ENCODE measurements at regions not wholly inside any gene's neighbourhood (a gene's known extent, or its start where the extent isn't known, plus 50 kb on each side); places are given as distances from the start of the nearest gene placed in this dataset.
A peak's percentile ranks its signal among the peaks of the same experiment; 100 is the strongest.

DNA sequence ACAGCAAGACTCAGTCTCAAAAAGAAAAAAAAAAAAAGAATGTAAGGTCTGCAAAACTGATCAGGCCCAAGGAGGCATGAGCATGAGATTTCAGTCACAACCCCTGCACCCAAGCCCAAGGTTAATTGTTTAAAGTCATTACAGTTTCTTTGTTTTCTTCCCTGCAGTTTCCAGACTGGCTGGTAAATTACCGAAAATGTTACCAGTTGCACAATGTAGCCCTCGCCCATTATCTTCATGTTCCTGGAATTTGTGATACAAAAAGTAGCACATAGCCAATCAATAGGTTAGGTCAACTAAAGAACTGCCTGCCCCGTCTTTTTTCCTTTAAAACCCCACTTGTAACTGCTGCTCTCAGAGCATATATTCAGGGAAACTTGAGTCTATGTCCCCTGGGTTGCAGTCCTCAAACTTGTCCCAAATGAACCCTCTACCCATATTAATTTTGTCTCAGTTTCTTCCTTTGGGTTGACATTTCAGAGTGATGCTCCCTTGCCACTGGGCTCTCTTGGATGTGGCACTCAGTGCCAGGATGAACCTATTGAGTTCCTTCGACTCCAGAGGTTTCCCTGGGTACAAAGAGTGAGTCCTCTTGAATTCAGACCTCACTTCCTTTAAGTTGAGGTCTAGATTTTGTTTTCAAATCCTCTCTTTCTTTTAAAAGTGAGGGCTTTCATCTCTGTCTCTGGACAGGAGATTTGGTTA lies 216.2 kb upstream of the HS6ST1 start:
- DNase-seq (ENCODE audit: low read depth): no peak

DNA sequence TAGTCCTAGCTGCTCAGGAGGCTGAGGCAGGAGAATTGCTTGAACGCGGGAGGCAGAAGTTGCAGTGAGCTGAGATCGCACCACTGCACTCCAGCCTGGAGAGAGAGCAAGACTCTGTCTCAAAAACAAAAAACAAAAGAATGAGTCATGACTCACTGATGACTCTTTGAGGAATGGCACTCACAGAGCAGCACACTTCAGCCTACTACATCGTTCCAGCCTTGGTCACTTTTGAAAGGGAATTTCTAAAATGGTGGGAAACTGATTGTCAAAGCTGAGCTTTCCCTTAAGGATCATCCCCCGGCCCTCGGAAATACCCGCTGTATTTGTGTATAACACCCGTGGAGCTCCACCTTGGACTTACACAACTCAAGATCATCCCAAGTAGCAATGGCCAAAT lies 217.3 kb upstream of the HS6ST1 start:
- peak; percentile 93 for DNase-seq (ENCODE audit: low read depth)

DNA sequence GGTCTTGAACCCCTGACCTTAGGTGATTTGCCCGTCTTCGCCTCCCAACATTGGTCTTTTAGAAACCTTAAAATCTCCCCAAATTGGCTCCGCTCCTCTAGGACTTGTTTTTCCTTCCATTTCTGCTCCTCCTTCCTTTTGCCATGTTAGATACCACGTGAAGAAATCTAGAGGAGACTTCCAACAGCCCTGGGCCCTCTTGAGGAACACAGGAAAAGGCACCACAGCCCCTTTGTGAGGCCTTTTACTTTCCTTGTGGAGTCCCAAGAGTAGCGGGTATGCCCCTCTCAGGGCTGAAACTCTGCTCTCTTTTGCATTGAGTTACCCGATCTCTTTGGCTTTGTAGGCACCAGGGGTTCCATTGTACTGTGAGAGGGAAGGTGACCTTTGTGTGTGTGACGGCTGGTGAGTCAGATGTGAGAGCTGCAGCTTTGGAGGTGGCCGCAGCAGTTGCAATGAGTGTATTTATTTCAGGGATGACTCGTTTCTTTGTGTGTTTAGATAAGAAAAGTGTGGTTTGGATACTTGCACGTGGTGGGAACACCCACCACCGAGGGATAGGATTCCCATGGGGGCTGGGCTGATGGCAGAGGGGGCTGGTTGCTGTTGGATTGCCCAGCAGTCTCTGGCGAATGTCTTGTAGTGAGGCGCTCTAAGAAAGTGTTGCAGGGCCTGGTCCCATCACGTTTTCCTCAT lies 218.4 kb upstream of the HS6ST1 start:
- DNase-seq (ENCODE audit: low read depth): peak; percentile 98

DNA sequence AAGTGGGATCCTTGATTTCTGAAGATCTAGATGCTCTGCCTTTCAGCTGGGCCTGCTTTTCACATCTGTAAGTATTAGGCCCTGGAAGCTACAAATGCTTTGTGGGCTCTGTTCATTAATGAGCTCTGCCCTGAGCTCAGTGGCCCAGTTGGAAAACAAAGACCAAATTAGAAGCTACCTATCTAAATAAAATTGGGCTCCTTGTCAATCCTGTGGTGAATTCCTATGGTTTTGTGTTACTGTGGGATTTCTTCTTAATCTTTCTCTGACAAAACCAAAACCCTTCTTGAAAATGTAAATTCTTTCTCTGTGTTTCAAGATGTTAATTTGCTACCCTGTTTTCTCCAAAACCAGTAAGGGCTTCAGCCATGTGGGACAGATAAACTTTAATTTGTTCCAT lies 219.0 kb upstream of the HS6ST1 start:
- DNase-seq (ENCODE audit: low read depth): no peak

DNA sequence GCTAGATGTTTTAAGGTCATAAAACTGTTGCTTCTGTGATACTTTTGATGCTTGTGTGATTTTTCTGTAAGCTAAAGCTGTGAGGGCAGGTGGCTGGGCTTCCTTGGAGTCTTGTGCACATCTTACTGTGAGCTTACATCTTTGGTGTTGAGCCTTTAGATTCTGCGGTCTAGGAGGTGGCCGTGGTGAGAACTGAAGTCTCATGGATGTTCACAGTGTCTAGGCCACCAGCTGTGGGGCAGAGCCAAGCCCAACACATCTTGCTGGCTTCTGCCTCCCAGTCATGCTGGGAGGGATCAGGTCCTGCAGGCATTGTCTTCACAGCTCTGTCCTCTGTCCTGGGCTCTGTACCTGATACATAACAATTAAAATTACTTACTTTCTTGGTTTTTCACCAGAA lies 219.7 kb upstream of the HS6ST1 start:
- peak; percentile 44 for DNase-seq (ENCODE audit: low read depth)

DNA sequence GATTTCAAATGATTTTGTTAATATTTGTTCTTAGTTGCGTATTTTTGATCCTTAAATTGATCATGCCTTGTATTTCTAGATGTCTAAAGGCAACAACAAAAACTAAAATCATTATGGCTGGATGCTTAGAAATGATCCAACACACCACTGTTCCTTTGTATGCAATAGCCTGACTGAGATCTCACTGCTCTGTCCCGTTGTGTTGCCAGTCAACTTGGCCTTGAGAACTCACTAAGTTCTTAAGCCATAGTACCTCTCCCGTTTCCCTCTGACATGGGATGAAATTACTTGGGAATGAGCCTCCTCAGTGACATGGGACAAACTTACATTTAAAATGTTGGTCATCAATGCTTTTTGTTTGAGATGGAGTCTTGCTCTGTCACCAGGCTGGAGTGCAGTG lies 222.0 kb upstream of the HS6ST1 start:
- no peak for DNase-seq (ENCODE audit: low read depth)

DNA sequence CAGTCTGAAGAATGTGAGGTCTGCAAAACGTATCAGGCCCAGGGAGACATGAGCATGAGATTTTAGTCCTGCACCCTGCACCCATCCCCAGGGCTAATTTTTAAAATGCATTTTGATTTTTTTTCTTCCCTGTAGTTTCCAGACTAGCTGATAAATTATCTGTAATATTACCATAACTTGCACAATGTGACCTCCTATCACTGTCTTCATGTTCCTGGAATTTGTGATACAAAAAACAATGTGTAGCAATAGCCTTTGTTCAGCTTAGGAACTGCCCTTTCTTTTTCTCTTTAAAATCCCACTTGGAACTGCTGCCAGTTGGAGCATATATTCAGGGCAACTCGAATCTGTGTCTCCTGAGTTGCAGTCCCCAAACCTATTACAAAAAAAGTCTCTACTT lies 222.8 kb upstream of the HS6ST1 start:
- no peak for DNase-seq (ENCODE audit: low read depth)

DNA sequence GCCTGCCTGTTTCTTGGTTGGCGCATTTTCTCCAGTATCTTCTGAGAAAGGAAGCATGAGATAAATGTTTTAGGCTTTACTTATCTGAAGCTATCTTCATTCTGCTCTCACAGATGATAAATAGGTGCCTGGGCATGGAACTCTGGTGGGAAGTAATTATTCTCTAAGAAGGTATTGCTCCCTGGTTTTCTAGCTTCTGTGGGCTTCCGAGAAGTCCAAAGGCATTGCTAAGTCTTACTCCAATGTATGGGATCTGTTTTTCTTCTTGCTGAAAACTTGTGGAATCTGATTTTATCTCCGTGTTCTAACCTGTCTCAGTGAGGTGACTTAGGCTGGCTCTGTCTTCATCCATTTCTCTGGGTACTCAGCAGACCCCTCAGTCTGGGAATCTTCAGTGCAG lies 224.4 kb upstream of the HS6ST1 start:
- DNase-seq (ENCODE audit: low read depth): no peak

DNA sequence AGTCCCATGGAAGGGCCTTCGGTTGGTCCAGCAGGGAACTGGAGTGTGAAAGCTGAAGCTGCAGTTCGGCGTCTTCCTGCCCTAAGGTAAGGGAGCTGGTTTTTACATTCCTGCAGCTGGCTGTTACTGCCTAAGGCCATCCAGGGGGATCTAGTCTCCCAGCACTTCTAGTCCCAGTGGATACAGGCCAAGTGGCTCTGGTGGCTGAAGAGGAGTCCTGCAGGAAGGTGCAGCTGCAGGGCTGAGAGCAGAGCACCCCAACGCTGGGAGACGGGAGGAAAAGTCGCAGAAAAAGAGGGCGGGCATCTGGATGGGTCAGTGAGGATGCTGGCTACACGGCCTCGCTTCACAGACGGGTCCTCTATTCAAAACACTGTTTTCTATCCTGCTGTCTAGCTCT lies 225.0 kb upstream of the HS6ST1 start:
- peak; percentile 25 for DNase-seq (ENCODE audit: low read depth)

DNA sequence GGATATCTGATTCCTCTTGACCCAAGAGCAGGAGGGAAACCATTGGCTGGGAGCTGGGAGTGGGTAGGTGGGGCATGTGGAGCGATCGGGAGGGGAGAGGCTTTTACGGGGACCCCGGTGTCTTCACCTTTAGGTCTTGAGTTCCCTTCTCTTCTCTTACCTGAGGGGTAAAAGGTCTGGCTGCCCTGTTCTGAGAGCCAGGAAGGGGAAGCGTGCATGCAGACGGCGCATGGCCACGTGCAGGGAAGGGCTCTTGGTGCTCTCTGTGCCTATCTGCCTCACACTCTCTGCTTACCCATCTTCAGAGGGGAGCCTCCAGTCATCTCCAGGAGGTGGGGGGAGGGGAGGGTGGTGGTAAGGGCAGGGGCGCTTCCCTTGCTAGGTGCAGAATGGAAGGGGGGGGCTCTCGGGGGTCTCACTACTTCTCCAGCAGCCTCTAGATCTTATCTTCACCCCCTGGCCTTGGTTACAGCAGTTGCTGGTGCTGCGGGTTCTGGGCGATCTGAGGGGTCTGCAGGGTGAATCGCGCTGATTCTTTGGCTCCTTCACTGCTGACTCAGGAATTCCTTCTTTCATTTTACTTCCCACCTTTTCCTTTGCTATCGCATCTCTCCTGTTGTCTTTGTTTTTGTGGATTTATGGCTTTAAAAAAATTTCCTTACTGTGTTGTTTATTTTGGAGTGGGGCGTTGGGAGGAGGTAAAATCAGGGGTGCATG lies 225.8 kb upstream of the HS6ST1 start:
- DNase-seq (ENCODE audit: low read depth): no peak

DNA sequence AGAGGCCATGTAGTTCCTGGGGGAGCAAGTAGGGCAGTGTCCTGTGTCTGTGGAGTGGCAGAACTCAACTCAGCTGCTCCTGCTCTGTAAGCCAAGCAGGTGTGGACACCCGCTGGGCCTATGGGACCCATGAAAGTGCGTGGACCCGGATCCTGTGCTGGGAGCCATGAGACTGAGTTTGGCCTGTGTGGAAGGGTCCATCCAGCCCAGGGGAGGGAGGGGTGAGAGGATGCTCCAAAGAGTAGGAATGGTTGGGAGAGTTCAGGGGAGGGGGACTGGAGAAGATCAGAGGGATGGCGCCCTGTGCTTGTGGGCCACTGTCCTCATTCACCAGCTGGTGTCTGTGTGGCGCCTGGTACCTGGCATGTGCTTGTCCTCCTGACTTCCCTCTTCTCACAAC lies 226.4 kb upstream of the HS6ST1 start:
- no peak for DNase-seq (ENCODE audit: low read depth)

DNA sequence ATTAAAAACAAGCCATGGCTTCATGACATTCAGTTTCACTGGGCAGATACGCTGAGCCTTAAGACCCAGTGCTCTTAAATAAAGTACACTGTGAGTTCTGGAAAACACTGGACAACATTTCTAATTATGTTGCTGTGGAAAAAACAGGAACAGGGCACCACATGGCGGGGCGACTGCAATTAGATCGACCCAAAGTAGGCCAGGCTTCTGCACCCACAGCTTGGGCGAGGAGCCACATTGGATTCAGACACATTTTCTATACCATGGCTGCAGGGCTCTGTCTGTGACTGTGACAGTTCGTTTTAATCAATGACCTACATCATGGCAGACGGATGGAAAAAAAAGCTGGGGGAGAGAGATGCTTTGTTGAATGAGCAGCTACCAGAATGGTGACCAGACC lies 227.2 kb upstream of the HS6ST1 start:
- no peak for DNase-seq (ENCODE audit: low read depth)

DNA sequence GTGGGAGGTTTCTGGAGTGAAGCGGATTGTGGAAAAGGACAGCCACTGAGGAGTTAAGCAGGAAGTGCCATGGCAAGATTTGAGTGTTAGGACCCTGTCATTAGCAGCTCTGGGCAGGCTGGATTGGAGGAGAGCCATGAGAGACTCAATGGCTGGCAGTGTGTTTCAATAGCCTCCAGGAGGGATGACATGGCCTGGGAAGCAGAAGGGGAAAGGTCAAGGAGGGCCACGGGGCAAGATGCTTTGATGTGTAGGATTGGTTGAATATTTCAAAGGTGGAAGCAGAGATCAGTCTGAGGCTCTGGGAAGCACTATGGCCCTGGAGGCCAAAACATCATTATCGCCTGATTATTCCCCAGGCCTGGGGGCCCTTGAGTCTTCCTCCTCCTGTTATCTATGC lies 229.0 kb upstream of the HS6ST1 start:
- no peak for DNase-seq (ENCODE audit: low read depth)

DNA sequence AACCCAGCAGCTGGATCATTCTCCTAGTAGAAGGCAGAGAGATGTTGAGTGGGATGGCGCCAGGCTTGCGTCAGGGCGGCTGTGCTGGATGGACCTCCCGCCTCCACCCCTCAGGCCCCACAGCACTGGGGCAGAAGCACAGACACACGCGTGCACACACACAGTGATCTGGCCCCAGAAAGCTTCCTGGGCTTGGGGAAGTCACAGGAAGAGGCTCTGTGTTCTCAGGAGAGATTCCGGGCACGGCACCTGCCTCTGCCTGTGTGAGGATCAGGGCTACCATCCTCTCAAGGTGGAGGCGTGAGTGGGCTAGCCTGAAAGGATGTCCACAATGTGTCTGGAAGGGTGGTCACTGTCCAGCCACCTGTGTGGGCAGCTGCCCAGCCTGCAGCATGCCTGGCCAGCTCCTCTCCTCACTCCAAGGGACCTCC lies 229.8 kb upstream of the HS6ST1 start:
- no peak for DNase-seq (ENCODE audit: low read depth)

DNA sequence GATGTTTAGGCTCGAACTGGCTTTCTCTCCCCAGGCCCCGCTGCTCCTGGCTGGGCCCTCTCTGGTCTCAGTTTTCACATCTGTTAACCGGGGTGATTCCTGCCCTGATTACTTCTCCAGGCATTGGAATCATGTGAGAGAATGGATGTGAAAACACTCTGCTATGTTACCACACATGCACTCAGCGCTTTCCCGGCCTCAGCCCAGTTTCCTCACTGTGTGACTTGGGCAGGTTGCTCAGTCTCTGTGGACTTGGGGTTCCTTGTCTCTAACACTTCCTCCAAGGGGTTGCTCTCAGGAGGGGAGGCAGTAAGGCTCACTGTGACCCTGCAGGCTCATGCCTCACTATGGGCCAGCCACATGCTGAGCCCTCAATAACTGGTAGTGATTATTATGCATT lies 230.4 kb upstream of the HS6ST1 start:
- DNase-seq (ENCODE audit: low read depth): no peak

DNA sequence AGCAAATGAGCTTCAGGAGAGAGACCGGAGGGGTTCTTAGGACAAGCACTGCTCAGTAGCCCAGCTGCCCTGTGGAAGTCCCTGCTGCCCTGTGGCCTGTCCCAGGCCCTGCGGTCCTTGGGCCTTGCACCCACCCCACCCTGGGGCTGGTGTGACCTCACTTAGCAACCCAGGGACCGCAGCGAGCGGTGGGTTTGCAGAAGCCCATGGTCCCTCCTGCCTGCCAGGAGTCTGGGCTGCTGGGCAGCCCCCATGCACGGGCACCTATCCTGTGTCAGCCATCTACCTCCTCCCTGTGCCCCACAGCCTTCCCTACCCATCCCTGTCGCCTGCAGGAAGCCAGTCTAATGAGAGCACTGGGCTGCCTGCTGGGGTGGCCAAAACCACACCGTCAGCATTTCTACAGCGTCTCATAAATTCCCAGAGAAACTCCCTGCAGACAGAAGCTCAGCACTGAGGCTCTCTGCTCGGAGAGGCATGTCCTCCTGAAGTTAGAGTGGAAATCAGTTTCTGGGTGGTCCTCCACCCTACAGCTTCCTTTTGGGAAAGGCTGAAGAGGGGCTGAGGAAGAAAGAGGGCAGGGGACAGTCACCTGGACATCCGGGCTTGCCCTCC lies 231.1 kb upstream of the HS6ST1 start:
- DNase-seq (ENCODE audit: low read depth): peak; percentile 33

DNA sequence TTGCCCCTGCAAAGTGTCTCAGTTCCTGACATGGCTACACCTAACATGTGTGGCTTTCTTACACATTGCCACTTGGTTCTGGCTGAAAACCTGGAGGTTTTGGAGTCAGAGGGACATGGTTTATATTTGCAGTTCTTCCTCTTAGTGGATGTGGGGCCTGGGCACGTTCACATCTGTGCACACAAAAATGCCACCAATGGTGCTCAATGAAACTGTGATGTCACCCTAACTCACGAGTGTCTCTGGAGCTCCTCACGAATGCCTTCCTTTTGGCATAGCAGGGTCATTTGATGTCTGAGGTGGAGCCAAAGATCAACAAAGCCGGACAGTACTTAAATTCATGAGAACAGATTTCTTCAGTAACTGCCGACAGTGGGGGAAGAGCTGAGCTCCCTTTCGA lies 231.7 kb upstream of the HS6ST1 start:
- no peak for DNase-seq (ENCODE audit: low read depth)

DNA sequence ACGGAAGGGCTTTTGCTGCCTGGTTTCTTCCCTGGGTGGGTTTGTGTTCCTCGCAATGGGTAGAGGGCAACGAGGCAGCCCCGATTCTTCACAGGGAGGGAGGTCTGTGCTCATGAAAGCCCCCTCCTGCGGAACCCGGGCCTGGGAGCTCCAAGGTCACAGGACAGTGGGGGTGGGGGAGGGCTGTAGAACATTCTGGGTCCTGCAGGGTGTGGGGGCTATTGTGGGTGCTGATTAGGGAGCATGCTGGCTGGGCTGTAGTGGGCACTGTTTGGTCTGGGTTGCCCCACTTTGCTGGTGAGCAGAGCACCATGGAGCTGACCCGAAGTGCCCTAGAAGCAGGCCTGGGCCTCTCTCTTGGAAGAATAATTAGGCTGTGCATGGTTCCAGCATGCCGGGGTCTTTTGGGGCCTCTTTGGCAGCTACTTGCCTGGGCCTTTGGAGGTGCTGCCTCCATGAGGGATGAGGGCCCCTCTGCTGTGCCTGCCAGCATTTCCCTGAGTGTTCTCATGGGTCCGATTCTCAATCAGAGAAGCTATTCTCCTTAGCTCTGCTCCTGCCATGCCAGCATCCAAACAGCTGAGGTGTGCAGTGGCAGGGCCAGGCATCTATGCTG lies 232.2 kb upstream of the HS6ST1 start:
- DNase-seq (ENCODE audit: low read depth): no peak

DNA sequence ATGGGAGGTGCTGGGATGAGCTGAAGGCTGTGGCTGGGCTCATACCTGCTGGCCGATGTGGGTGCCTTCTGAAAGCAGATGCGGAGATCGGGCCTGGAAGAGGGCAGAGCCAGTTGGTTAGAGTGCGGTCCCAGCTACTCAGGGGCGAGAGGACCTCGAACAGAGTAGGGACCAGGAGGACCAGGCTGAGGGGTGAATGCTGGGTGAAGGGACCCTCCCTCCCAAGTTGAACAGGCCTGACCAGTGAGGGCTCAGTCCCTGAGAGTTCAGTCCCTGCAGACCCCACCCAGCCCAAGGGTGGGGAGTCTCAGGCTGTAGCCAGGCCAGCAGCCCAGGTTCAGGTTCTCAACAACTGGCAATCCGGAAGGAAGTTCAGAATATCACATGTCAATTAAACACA lies 232.8 kb upstream of the HS6ST1 start:
- no peak for DNase-seq (ENCODE audit: low read depth)

DNA sequence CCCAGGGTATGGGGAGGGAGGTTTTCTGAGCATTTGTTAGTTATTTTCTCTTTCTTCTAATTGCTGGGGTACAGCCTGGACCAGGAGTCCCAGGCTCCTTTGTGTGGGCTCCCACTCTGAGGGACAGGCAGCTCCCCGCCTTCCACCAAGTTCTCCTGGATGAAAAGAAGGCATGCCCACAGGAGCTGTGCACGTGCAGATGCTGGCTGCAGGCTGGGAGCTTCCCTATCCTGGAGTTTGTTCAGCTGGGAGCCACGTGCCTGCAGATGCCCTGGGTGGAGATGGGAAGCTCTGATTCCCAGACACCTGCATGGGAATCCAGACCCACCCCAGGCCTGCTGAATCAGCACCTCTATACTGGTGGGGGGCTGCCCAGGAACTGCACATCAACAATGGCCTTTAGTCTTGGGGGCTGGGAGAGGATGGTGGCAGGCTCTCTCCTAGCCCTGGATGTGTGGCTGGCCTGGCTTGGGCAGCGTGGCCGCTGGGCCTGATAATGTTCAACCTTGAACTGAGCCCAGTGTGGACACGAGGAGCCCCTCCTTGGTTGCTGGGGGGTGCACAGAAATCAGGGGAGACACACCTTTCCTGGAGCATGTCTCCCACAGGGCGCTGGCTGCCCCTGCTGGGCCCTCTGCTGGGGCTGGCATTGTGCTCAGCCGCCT lies 233.6 kb upstream of the HS6ST1 start:
- no peak for DNase-seq (ENCODE audit: low read depth)

DNA sequence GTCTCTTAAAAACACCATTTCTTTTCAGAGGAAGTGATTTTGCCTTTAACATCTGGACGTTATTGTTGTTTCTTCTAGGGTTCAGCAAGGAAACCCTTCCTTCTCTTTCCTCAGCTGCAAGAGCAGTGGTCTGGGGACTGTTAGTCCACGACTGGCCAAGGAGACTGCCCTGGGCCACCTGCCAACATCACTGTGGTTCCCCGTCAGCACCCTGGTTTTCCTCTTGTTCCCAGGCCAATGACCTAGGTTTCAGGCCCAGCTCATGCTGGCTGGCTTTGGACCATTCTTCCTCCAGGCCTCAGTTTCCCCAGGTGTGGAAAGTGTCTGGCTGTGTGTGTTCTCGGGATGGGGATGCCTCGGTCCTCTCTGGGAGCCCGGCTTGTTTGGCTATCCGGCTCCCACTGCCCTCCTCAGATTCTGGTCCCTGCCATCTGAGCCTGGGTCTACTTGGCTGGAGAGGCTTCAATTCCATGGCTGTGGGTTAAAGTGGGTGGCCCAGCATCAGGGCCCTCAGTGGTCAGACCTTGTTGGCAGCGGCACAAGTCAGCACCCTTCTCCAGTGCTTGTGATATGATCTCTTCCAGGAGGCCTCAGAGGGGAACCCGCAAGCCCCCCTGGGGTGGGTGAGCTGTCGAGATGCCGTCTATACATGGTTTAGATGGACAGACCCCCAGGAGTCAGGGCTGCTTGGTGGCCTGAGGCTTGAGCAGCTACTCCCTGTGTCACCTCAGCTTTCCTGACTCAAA lies 234.3 kb upstream of the HS6ST1 start:
- no peak for DNase-seq (ENCODE audit: low read depth)
